ENCODE measurements at regions not wholly inside any gene's neighbourhood (a gene's known extent, or its start where the extent isn't known, plus 50 kb on each side); places are given as distances from the start of the nearest gene placed in this dataset.

DNA sequence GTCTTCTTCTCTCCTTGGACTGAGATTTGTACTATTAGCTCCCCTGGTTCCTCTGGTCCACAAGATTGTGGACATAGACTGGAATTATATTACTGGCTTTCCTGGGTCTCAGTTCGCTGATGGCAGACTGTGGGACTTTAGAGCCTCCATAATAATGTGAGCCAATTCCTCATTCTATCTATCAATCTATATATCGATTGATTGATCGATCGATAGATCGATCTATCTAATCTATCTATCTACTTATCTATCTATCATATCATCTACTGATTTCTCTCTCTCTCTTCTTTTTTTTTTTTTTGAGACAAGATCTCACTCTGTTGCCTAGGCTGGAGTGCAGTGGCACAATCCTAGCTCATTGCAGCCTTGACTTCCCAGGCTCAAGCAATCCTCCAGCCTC, 51.5 kb upstream of the DDR1 start:
- CTCF ChIA-PET: interaction anchor here (11.2 kb wide), 1 partner anchor 48 kb away, joined by 174 read pairs; the partner anchor contains the start of gene DDR1
- Mint-ChIP-seq H3K4me3 (no peak overlapping the region), H3K27ac (peak overlapping the region; percentile 62), H3K4me1 (peaks cover 61% of the 10 kb centered on the region), H3K27me3 (no peaks in the 10 kb centered on the region), H3K36me3 (peaks cover 10% of the 10 kb centered on the region), H3K9me3 (no peaks in the 10 kb centered on the region)
- DNase-seq: no peak

GRCh38 chr6:30830438-30830837, 53.9 kb upstream of the DDR1 start:
- CTCF ChIA-PET: interaction anchor here (0.7 to 11.2 kb wide), 24 partner anchors 11 to 257 kb away, joined by 3 to 174 read pairs (median 6); partner anchors contain the start of genes DDR1, IER3 and VARS2

GRCh38 chr6:30829639-30830255, 54.6 kb upstream of the DDR1 start:
- peak; percentile 36 for DNase-seq
- peaks cover 67% of the 10 kb centered on the region for H3K4me1 Mint-ChIP-seq
- H3K36me3 Mint-ChIP-seq: peaks cover 22% of the 10 kb centered on the region
- no peaks in the 10 kb centered on the region for H3K9me3 Mint-ChIP-seq
- peak overlapping the region; percentile 86 for H3K4me3 Mint-ChIP-seq
- CTCF ChIA-PET: interaction anchor here (0.7 to 11.2 kb wide), 26 partner anchors 10 to 288 kb away, joined by 3 to 174 read pairs (median 5); partner anchors contain the start of genes DDR1, GTF2H4, IER3 and VARS2
- H3K27ac Mint-ChIP-seq: peak overlapping the region; percentile 90
- no peaks in the 10 kb centered on the region for H3K27me3 Mint-ChIP-seq

More at GRCh38 chr6:30830438-30830837, 53.9 kb upstream of the DDR1 start:
- peaks cover 73% of the 10 kb centered on the region for H3K4me1 Mint-ChIP-seq
- H3K36me3 Mint-ChIP-seq: peaks cover 20% of the 10 kb centered on the region
- H3K27me3 Mint-ChIP-seq: no peaks in the 10 kb centered on the region
- peak; percentile 35 for DNase-seq
- peak overlapping the region; percentile 90 for H3K27ac Mint-ChIP-seq
- H3K9me3 Mint-ChIP-seq: no peaks in the 10 kb centered on the region
- H3K4me3 Mint-ChIP-seq: peak overlapping the region; percentile 86

- Mint-ChIP-seq H3K4me1 (peaks cover 67% of the 10 kb centered on the region), H3K27me3 (no peaks in the 10 kb centered on the region), H3K36me3 (peaks cover 27% of the 10 kb centered on the region), H3K9me3 (no peaks in the 10 kb centered on the region), H3K27ac (peak overlapping the region; percentile 75), H3K4me3 (peak overlapping the region; percentile 86)
- CTCF ChIA-PET: interaction anchor here (0.7 to 11.2 kb wide), 20 partner anchors 9 to 288 kb away, joined by 3 to 174 read pairs (median 7); partner anchors contain the start of genes DDR1, GTF2H4, IER3 and VARS2
- no peak for DNase-seq
Observed at GRCh38 chr6:30829033-30829432, 55.3 kb upstream of the DDR1 start.

DNA sequence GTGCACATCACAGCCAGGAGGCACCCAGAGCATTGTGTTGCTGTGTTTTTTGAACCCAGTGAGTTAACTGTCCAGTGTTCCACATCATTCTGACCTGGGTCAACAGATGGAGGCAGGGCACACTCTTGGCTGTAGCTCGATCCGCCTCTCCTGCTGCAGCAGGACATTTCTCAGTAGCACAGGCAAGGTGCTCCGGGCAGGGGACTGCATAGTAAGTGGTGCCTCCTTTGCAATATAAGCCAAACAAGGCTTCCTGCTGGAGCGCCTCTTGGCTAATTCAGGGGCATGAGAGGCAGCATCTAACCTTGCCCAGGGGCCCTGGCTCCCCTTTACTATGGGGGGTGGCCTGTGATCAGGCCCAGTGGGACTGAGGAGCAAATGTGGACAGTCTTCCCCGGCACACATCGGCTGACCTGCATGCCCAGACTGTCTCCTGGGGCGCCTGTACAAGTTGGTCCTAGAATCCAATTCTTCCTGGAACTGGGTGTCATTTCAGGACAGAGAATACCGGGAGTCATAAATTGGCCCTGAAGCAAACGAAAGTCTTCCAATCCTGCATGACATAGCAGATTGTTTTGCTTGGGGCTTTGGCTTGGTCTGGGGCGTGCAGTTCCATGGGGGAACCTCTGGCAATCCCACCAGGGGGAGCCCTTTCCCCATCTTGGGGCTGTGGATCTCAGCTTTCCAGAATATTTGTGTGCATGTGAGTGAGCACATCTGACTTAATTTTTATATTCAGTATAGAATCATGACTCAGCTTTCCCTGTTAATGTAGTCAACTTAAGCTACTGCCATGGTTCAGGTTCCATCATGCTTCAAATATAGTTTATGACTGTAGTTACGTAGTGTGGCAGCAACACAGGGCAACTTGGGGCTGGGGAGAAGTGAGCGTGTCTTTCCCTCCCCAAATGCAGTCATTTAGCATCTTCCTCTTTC, 56.0 kb upstream of the DDR1 start:
- CTCF ChIA-PET: interaction anchor here (0.7 to 11.2 kb wide), 26 partner anchors 8 to 287 kb away, joined by 3 to 174 read pairs (median 4); partner anchors contain the start of genes DDR1, GTF2H4, IER3 and VARS2
- H3K9me3 Mint-ChIP-seq: no peaks in the 10 kb centered on the region
- no peaks in the 10 kb centered on the region for H3K27me3 Mint-ChIP-seq
- peak overlapping the region; percentile 86 for H3K4me3 Mint-ChIP-seq
- peaks cover 30% of the 10 kb centered on the region for H3K36me3 Mint-ChIP-seq
- H3K4me1 Mint-ChIP-seq: peaks cover 69% of the 10 kb centered on the region
- peak; percentile 88 for DNase-seq
- peak overlapping the region; percentile 75 for H3K27ac Mint-ChIP-seq

- Mint-ChIP-seq H3K4me3 (no peak overlapping the region), H3K27me3 (no peaks in the 10 kb centered on the region), H3K9me3 (no peaks in the 10 kb centered on the region), H3K36me3 (peaks cover 36% of the 10 kb centered on the region), H3K4me1 (peaks cover 75% of the 10 kb centered on the region), H3K27ac (no peak overlapping the region)
- DNase-seq: no peak
- CTCF ChIA-PET: interaction anchor here (0.6 to 11.2 kb wide), 11 partner anchors 11 to 253 kb away, joined by 3 to 174 read pairs (median 5); partner anchors contain the start of genes DDR1, IER3 and VARS2
Observed at GRCh38 chr6:30826961-30827342, 57.4 kb upstream of the DDR1 start.

DNA sequence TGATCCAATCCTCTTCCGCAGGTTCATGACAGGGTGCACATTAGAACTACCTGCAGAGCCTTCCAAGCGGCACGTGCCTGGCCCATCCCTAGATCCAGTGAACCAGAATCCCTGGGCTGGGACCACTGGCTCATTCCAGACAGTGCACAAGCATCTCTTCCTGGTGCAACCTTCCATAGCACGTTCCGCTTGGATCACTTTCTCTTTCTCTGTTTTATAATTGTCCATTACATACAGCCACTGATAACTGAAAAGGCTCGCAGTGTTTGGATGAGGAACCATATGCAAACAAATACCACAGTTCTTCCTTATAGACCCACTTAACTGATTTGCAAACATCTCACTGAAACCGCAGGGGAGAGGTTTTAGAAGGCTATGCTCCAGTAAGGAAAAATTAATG, 59.6 kb upstream of the DDR1 start:
- peaks cover 70% of the 10 kb centered on the region for H3K4me1 Mint-ChIP-seq
- H3K27me3 Mint-ChIP-seq: no peaks in the 10 kb centered on the region
- H3K36me3 Mint-ChIP-seq: peaks cover 33% of the 10 kb centered on the region
- no peak overlapping the region for H3K4me3 Mint-ChIP-seq
- DNase-seq: no peak
- H3K9me3 Mint-ChIP-seq: no peaks in the 10 kb centered on the region
- CTCF ChIA-PET: no interaction called here
- H3K27ac Mint-ChIP-seq: no peak overlapping the region

- Mint-ChIP-seq H3K4me3 (no peak overlapping the region), H3K27ac (no peak overlapping the region), H3K36me3 (peaks cover 28% of the 10 kb centered on the region), H3K4me1 (peaks cover 64% of the 10 kb centered on the region), H3K27me3 (no peaks in the 10 kb centered on the region), H3K9me3 (no peaks in the 10 kb centered on the region)
- CTCF ChIA-PET: interaction anchor here (1.5 to 4.8 kb wide), 4 partner anchors 56 to 264 kb away, joined by 4 to 25 read pairs (median 12); partner anchors contain the start of gene VARS2
- DNase-seq: no peak
Observed at GRCh38 chr6:30823534-30823865, 60.8 kb upstream of the DDR1 start.

DNA sequence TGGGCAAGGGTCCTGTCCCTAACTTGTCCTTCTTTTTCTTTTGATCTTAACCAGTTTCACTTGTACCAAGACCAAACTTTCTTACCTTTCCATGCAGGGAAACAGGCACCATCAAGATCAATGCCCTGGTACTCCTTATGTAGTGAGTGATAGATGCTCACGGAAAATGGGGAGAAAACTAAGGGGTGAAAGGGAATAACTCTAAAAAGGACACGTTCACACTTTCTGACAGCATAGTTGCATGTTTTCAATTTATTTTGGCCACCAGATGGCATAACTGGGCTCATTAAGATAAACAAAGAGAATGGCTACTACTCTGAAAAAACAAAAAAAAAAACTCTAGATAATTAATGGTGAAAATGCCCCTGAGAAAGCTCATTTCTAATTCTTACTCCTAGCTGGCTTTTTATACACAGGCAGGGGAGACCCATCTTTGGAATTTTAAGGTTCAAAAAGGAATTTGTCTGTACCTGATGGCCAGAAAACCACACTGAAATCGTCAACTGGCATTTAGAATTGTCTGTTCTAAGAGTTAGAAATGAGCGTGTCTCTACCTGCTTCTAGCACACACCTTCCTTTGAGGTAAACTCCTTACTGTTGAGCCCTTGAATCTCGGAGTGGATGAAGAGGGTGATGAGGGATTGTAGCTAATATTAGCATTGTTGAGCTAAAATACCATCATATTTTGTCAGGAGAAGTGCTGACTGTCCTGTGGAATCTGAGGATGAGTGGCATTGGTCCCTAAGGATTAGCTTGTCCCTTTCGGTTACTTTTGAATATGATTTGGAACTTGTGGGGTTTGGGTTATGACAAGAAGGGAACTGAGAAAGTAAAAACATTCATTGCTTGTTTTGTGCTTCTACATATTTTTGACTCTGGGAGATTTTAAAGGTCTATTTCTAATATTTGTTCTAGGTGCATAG, 62.2 kb upstream of the DDR1 start:
- Mint-ChIP-seq H3K36me3 (peaks cover 30% of the 10 kb centered on the region), H3K27me3 (no peaks in the 10 kb centered on the region), H3K4me3 (no peak overlapping the region), H3K4me1 (peaks cover 61% of the 10 kb centered on the region), H3K27ac (no peak overlapping the region), H3K9me3 (no peaks in the 10 kb centered on the region)
- CTCF ChIA-PET: interaction anchor here (0.7 to 4.8 kb wide), 21 partner anchors 8 to 265 kb away, joined by 3 to 25 read pairs (median 4); partner anchors contain the start of genes FLOT1, IER3 and VARS2
- no peak for DNase-seq

DNA sequence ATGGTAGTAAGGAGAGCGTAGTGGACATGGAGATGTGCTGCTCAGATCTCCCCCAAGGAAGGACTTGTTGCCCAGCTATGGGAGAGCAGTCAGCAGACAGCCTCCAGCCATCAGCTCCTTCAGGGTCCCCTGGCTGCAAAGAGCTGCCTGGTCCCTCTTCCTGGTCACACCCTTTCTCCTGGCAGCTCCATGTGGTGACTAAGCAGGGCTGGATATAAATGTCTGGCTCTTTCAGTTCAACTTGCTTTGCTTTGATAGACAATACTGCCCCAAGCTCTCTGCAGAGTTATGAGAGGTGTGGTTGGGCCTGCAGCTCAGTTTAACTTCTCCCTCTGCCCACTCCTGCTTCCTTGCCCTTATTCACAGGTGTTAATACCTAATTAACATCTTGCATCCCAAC, 64.1 kb upstream of the DDR1 start:
- Mint-ChIP-seq H3K36me3 (peaks cover 31% of the 10 kb centered on the region), H3K9me3 (peaks cover 6% of the 10 kb centered on the region), H3K4me1 (peaks cover 62% of the 10 kb centered on the region), H3K27me3 (no peaks in the 10 kb centered on the region), H3K4me3 (no peak overlapping the region), H3K27ac (no peak overlapping the region)
- CTCF ChIA-PET: interaction anchor here (0.8 to 4.8 kb wide), 10 partner anchors 10 to 267 kb away, joined by 3 to 25 read pairs (median 8); partner anchors contain the start of genes FLOT1, GTF2H4 and VARS2
- no peak for DNase-seq

GRCh38 chr6:30819297-30819917, 64.9 kb upstream of the DDR1 start:
- H3K36me3 Mint-ChIP-seq: peaks cover 32% of the 10 kb centered on the region
- no peak overlapping the region for H3K4me3 Mint-ChIP-seq
- peaks cover 65% of the 10 kb centered on the region for H3K4me1 Mint-ChIP-seq
- CTCF ChIA-PET: interaction anchor here (0.8 to 4.8 kb wide), 8 partner anchors 10 to 268 kb away, joined by 3 to 25 read pairs (median 8); partner anchors contain the start of gene FLOT1
- no peak for DNase-seq
- no peak overlapping the region for H3K27ac Mint-ChIP-seq
- H3K9me3 Mint-ChIP-seq: peaks cover 8% of the 10 kb centered on the region
- no peaks in the 10 kb centered on the region for H3K27me3 Mint-ChIP-seq

DNA sequence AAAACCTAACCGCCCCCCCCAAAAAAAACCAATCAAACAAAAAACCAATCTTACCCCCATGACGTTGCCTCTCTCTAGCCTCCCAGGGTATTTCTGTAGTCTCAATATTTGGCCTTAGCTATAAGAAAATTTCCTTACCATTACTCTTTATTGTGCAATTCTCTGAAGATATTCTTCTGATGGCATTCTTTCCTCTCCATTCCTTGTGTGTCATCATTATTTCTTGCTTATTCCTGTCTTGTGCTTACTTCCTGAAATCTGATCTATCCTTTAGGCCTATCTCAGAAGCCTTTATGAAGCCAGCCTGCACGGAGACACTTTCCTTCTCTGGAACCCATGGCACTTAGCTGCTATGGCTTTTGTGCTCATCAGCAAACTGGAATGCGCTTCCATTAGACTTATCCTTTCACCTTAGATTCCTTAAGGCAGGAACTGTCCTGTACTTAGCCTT, 65.9 kb upstream of the DDR1 start:
- Mint-ChIP-seq H3K27ac (no peak overlapping the region), H3K27me3 (no peaks in the 10 kb centered on the region), H3K36me3 (peaks cover 36% of the 10 kb centered on the region), H3K4me1 (peaks cover 70% of the 10 kb centered on the region), H3K4me3 (no peak overlapping the region), H3K9me3 (peaks cover 9% of the 10 kb centered on the region)
- CTCF ChIA-PET: interaction anchor here (1.0 to 4.5 kb wide), 3 partner anchors 9 to 83 kb away, joined by 3 to 23 read pairs (median 3); no protein-coding TSS in a partner anchor
- DNase-seq: no peak
